Transverse colon (tissue), 3 donors: ENCODE measurements at regions not wholly inside any gene's neighbourhood (a gene's known extent, or its start where the extent isn't known, plus 50 kb on each side); places are given as distances from the start of the nearest gene placed in this dataset.

Experiments used
- CTCF ChIP-seq, 5 experiments: fragments of 200-600 bp in 3 of 5; fragments of 450-650 bp in 2 of 5; sonication (generic) in 3 of 5; IDR thresholded peaks; 1 replicate in 2 of 5; 2 replicates in 3 of 5; pipeline ENCODE4 v1.5.1; 2016 to 2017; ENCODE audit warnings: antibody characterized with exemption in 5 of 5, inconsistent platforms in 3 of 5, mild to moderate bottlenecking in 2 of 5, moderate library complexity in 1 of 5
- POLR2A ChIP-seq: fragments of 450-650 bp; IDR thresholded peaks from one replicate; pipeline ENCODE4 v1.6.1; 2016; ENCODE audit warnings: antibody characterized with exemption, mild to moderate bottlenecking, moderate library complexity

GRCh38 chr22:27440304-27440865 lies 361.2 kb downstream of the MN1 start:
- TF ChIP-seq CTCF (IDR thresholded peaks at IDR 0.05): no peak
- no peak for TF ChIP-seq POLR2A
